ENCODE measurements at regions not wholly inside any gene's neighbourhood (a gene's known extent, or its start where the extent isn't known, plus 50 kb on each side); places are given as distances from the start of the nearest gene placed in this dataset.

DNA sequence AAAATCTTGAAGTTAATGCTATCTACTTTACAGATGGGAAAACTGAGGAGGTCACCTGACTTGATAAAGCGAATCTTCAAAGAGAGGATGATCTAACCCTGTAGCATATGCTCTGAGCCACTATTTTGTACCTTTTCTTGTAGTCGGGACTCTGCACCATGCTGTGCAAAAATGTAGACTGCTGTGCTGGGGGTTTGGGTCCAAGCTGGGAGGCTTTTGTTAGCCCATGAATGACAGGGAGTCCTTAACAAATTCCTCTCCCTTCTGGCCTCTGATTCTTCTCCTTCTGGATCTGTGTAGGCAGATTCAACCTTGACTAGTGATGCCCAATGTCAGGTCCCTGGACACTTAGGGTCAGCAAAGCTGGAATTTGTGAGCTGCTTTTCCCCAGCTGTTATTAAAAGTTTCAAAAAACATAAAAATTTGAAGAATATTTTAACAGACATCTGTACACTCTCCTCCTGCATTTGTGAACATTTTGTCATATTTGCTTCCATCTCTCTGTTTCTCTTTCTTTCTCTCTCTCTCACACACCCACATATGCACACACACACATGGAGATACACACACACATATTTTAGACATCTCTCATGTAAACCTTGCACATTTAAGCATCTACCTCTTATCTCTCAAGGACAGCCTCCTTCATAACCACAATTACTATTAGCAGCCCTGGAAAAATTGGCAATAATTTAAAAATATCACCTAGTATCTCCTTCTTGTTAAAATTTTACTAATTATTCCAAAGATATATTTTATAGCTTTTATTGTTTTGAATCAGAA, 335.0 kb upstream of the TRIB2 start:
- Mint-ChIP-seq H3K4me3 (no peak overlapping the region), H3K27ac (no peak overlapping the region), H3K27me3 (ENCODE audit: insufficient read depth) (no peaks in the 10 kb centered on the region; the same call in 1 of the 2 replicates), H3K4me1 (ENCODE audit: low read depth) (no peaks in the 10 kb centered on the region), H3K36me3 (ENCODE audit: low read depth) (no peaks in the 10 kb centered on the region), H3K9me3 (no peaks in the 10 kb centered on the region)
- TF ChIP-seq, protein P1, sequence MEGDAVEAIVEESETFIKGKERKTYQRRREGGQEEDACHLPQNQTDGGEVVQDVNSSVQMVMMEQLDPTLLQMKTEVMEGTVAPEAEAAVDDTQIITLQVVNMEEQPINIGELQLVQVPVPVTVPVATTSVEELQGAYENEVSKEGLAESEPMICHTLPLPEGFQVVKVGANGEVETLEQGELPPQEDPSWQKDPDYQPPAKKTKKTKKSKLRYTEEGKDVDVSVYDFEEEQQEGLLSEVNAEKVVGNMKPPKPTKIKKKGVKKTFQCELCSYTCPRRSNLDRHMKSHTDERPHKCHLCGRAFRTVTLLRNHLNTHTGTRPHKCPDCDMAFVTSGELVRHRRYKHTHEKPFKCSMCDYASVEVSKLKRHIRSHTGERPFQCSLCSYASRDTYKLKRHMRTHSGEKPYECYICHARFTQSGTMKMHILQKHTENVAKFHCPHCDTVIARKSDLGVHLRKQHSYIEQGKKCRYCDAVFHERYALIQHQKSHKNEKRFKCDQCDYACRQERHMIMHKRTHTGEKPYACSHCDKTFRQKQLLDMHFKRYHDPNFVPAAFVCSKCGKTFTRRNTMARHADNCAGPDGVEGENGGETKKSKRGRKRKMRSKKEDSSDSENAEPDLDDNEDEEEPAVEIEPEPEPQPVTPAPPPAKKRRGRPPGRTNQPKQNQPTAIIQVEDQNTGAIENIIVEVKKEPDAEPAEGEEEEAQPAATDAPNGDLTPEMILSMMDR (IDR thresholded peaks at IDR 0.05): no peak
- no peak for DNase-seq

DNA sequence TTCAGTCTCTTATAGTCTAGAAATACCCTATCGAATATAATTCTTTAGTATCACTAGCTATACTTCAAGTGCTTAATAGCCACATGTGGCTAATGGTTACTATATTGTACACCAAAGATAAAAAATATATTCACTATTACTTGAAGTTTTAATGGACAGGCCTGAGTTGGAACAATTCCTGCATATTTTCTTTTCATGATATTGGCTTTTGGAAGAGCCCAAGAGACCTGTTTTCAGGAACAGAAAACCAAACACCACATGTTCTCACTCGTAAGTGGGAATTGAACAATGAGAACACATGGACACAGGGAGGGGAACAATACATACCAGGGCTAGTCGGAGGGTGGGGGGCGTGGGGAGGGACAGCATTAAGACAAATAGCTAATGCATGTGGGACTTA, 334.4 kb upstream of the TRIB2 start:
- no peak overlapping the region for H3K27ac Mint-ChIP-seq

GRCh38 chr2:12389344-12390045, 327.2 kb upstream of the TRIB2 start:
- no peaks in the 10 kb centered on the region for H3K36me3 Mint-ChIP-seq (ENCODE audit: low read depth)
- peaks cover 4% of the 10 kb centered on the region for H3K27me3 Mint-ChIP-seq (ENCODE audit: insufficient read depth)
- H3K27ac Mint-ChIP-seq: 0 out of 2 replicates have a peak overlapping the region, but pooled peaks have one; percentile 1
- TF ChIP-seq, protein P1 (IDR thresholded peaks at IDR 0.05): no peak
- H3K9me3 Mint-ChIP-seq: no peaks in the 10 kb centered on the region
- peaks cover 9% of the 10 kb centered on the region for H3K4me1 Mint-ChIP-seq (ENCODE audit: low read depth)
- DNase-seq: peak; percentile 2
- peak overlapping the region; percentile 5; the same call in 1 of the 2 replicates for H3K4me3 Mint-ChIP-seq

More for the DNA sequence above, 334.4 kb upstream of the TRIB2 start:
- TF ChIP-seq, protein P1 (IDR thresholded peaks at IDR 0.05): no peak
- Mint-ChIP-seq H3K27me3 (ENCODE audit: insufficient read depth) (no peaks in the 10 kb centered on the region; the same call in 1 of the 2 replicates), H3K9me3 (no peaks in the 10 kb centered on the region), H3K4me1 (ENCODE audit: low read depth) (no peaks in the 10 kb centered on the region), H3K4me3 (no peak overlapping the region), H3K36me3 (ENCODE audit: low read depth) (no peaks in the 10 kb centered on the region)
- DNase-seq: no peak

DNA sequence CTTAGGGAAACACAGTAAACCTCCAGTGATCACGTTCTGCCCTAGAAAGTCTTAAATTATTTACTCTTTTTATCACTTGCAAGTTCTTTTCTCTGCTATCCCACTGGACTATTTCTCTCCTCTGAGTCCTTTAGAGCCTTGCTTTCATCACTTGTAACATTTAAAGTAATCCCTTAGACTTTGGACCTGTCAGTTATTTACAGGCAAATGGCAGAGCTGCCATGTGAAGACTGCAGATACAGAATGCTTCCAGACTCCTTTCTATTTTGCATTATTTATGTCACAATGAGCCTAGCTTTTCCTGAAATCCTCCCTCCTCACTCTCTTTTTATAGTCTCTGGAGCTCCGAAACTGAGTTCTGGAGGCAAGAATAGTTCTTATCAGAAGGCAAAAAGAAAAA, 325.6 kb upstream of the TRIB2 start:
- Mint-ChIP-seq H3K4me1 (ENCODE audit: low read depth) (peaks cover 9% of the 10 kb centered on the region), H3K27ac (no peak overlapping the region), H3K9me3 (no peaks in the 10 kb centered on the region), H3K4me3 (no peak overlapping the region), H3K27me3 (ENCODE audit: insufficient read depth) (peaks cover 7% of the 10 kb centered on the region), H3K36me3 (ENCODE audit: low read depth) (no peaks in the 10 kb centered on the region)
- no peak for DNase-seq
- TF ChIP-seq, protein P1 (IDR thresholded peaks at IDR 0.05): no peak

DNA sequence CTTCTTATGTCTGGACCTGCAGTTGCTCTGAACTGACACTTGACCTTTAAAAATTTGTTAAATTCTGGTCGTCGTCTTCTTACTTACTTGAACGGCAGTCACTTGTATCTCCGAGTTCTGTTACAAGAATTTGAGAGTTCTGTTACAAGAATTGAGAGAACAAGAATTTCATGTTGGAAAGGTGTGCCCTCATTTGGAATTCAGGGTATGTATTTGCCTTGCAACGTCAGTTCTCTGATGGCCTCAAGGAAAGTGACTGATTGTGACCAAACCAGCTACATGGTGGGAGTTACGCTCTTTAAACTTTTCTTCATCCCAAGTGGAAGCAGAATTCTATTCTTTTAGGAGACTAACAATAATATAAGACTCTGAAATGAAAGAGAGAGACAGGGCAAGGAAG, 320.0 kb upstream of the TRIB2 start:
- Mint-ChIP-seq H3K4me3 (no peak overlapping the region), H3K9me3 (no peaks in the 10 kb centered on the region), H3K4me1 (ENCODE audit: low read depth) (no peaks in the 10 kb centered on the region), H3K36me3 (ENCODE audit: low read depth) (no peaks in the 10 kb centered on the region), H3K27ac (no peak overlapping the region), H3K27me3 (ENCODE audit: insufficient read depth) (peaks cover 15% of the 10 kb centered on the region)
- TF ChIP-seq, protein P1 (IDR thresholded peaks at IDR 0.05): no peak
- no peak for DNase-seq

Measured in HFFc6 (cell line).